ENCODE measurements at regions not wholly inside any gene's neighbourhood (a gene's known extent, or its start where the extent isn't known, plus 50 kb on each side); places are given as distances from the start of the nearest gene placed in this dataset.

DNA sequence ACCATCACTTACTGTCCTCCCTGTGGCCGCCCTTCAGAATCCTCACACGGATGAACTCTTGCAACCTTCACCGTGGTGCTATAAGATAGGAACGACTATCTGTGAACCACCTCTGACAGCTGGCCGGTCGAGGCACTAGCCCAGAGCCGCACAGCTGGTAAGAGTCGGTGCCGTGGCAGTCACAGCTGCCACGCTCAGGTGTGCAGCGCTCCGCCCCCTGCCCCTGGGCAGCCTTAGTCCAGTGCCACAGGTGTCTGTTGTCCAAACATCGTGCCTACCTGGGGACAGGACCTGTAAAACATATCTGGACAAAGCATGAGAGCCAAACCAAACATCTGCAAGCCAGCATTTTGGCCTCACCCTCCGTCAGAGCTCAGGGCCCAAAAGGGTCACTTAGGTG lies 55.3 kb upstream of the SALL3 start:
- TF ChIP-seq, protein P1, sequence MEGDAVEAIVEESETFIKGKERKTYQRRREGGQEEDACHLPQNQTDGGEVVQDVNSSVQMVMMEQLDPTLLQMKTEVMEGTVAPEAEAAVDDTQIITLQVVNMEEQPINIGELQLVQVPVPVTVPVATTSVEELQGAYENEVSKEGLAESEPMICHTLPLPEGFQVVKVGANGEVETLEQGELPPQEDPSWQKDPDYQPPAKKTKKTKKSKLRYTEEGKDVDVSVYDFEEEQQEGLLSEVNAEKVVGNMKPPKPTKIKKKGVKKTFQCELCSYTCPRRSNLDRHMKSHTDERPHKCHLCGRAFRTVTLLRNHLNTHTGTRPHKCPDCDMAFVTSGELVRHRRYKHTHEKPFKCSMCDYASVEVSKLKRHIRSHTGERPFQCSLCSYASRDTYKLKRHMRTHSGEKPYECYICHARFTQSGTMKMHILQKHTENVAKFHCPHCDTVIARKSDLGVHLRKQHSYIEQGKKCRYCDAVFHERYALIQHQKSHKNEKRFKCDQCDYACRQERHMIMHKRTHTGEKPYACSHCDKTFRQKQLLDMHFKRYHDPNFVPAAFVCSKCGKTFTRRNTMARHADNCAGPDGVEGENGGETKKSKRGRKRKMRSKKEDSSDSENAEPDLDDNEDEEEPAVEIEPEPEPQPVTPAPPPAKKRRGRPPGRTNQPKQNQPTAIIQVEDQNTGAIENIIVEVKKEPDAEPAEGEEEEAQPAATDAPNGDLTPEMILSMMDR (IDR thresholded peaks at IDR 0.05; ENCODE audit: low read length, missing control alignments): no peak
- DNase-seq (ENCODE audit: low read depth): no peak
- no peak overlapping the region for H3K4me3 ChIP-seq (replicated peaks; ENCODE audit: low read depth, low read length)

DNA sequence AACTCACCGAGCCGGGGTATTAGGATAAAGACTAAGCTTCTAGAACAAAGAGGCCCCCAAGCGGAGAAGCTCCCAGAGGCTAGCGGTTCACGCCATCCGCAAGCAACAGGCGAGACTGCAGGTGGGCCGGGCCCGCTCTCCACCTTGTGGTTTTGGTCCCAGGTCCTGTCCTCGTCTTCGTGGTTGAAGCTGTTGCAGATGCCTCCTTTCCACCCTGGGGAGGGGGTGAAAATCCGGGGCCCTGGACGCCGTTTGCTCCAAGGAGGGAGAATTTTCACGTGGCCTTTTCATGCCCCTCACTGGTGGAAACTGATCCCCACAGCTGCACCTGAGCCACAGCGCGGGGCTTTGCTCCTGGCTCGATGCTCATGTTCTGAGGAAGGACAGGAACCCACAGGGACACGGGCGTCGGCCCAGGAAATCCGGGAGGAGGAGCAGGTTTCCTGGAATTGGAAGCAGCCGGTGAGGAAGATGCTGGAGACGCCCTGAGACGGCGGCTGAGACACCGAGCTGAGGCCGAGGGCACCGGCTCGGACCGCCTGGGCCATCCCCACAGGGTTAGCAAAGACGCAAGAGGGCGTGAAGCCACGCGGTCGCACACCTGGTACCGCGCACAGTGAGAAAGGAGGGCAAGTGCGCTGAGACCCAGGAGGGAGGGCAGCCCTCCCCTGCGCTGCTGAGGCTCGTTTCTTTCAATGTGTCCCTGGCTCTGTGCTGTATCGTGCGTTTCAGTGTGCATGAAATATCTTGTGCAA lies 54.7 kb upstream of the SALL3 start:
- TF ChIP-seq, protein P1 (IDR thresholded peaks at IDR 0.05; ENCODE audit: low read length, missing control alignments): no peak
- DNase-seq (ENCODE audit: low read depth): no peak

DNA sequence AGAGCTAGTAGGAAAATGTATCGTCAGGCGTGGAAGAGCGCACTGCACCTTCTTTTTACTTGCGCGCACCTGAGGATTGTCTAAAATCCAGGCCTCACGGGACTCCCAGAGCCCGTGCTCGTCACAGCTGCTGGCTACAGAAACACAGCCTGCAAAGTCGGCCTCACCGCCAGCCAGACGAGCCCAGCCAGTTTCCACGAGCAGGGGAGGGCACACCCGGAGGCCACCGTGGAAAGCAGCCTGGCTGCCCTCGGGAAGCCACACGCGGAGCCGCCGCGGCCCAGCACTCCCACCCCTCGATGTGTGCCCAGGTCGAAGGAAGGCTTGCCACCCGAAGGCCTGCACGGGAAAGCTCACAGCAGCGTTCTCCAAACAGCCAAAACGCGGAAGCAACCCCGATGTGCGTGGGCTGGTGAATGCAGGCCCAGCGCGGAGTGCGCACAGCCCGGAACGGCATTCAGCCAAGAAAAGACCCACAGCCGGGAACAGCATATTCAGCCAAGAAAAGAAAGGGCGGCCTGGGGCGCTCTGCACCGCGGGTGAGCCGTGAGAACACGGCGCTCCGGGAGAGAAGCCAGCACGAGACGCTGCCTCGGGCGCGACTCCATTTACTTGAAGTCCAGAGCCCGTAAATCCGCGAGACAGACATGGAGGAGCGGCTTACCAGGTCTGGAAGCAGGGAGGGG lies 53.9 kb upstream of the SALL3 start:
- TF ChIP-seq, protein P1 (IDR thresholded peaks at IDR 0.05; ENCODE audit: low read length, missing control alignments): no peak
- no peak for DNase-seq (ENCODE audit: low read depth)
- H3K4me3 ChIP-seq (replicated peaks; ENCODE audit: low read depth, low read length): no peak overlapping the region

More for the DNA sequence above, 54.7 kb upstream of the SALL3 start:
- no peak overlapping the region for H3K4me3 ChIP-seq (replicated peaks; ENCODE audit: low read depth, low read length)

- TF ChIP-seq, protein P1 (IDR thresholded peaks at IDR 0.05; ENCODE audit: low read length, missing control alignments): no peak
- H3K4me3 ChIP-seq (replicated peaks; ENCODE audit: low read depth, low read length): no peak overlapping the region
- DNase-seq (ENCODE audit: low read depth): no peak
These were observed 53.4 kb upstream of the SALL3 start for GRCh38 chr18:78926243-78926615.

- no peak overlapping the region for H3K4me3 ChIP-seq (replicated peaks; ENCODE audit: low read depth, low read length)
- TF ChIP-seq, protein P1 (IDR thresholded peaks at IDR 0.05; ENCODE audit: low read length, missing control alignments): no peak
- DNase-seq (ENCODE audit: low read depth): no peak
These were observed 52.5 kb upstream of the SALL3 start for GRCh38 chr18:78927156-78927555.

DNA sequence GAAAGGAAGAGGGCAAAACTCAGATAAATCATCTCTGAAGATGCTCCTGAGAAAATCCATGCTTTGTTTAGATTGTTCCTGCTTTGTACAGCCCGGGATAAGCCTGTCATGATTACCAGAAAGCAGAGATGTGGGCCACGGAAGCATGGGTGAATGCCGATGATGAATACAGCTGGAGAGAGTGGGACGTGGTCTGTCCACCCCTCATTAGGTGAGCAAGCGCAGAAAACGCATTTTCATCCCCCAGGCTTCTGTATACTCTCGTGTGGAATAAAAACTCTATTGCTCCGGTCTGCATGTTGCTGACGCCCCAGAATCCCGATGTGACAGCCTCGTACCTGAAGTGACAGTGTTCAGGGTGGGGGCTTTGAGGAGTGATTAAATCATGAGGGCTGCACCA lies 52.0 kb upstream of the SALL3 start:
- DNase-seq (ENCODE audit: low read depth): no peak
- TF ChIP-seq, protein P1 (IDR thresholded peaks at IDR 0.05; ENCODE audit: low read length, missing control alignments): no peak
- no peak overlapping the region for H3K4me3 ChIP-seq (replicated peaks; ENCODE audit: low read depth, low read length)

Data from fibroblast of pulmonary artery (primary cell).